ENCODE measurements at regions not wholly inside any gene's neighbourhood (a gene's known extent, or its start where the extent isn't known, plus 50 kb on each side); places are given as distances from the start of the nearest gene placed in this dataset.

GRCh38 chr9:75636427-75637045 is 253.9 kb upstream of the PCSK5 start:
- TF ChIP-seq GATA2 (IDR thresholded peaks at IDR 0.05; ENCODE audit: low read depth, low read length) = no peak
- no peak for TF ChIP-seq GATA3 (IDR thresholded peaks at IDR 0.05; ENCODE audit: low read depth, low read length)

Measured in SH-SY5Y (cell line).